Hepatocyte (in vitro differentiated cells): ENCODE measurements at regions not wholly inside any gene's neighbourhood (a gene's known extent, or its start where the extent isn't known, plus 50 kb on each side); places are given as distances from the start of the nearest gene placed in this dataset.

Experiments used
- EZH2 ChIP-seq: fragments of 200-600 bp; sonication (generic); IDR thresholded peaks from 2 replicates; pipeline ENCODE4 v1.6.1; 2016; ENCODE audit warnings: antibody characterized with exemption, mild to moderate bottlenecking, borderline replicate concordance
- EZH2phosphoT487 ChIP-seq: fragments of 200-600 bp; sonication (generic); IDR thresholded peaks from one replicate; pipeline ENCODE4 v1.6.1; 2018; ENCODE audit warnings: antibody characterized with exemption, mild to moderate bottlenecking, low read depth, moderate library complexity; ENCODE audit not compliant: unreplicated experiment, severe bottlenecking
- TF ChIP-seq, protein P1 (sequence below): fragments of 200-600 bp; sonication (generic); IDR thresholded peaks from 2 replicates; pipeline ENCODE4 v1.5.1; 2016; ENCODE audit warnings: antibody characterized with exemption, mild to moderate bottlenecking; ENCODE audit not compliant: poor library complexity

DNA sequence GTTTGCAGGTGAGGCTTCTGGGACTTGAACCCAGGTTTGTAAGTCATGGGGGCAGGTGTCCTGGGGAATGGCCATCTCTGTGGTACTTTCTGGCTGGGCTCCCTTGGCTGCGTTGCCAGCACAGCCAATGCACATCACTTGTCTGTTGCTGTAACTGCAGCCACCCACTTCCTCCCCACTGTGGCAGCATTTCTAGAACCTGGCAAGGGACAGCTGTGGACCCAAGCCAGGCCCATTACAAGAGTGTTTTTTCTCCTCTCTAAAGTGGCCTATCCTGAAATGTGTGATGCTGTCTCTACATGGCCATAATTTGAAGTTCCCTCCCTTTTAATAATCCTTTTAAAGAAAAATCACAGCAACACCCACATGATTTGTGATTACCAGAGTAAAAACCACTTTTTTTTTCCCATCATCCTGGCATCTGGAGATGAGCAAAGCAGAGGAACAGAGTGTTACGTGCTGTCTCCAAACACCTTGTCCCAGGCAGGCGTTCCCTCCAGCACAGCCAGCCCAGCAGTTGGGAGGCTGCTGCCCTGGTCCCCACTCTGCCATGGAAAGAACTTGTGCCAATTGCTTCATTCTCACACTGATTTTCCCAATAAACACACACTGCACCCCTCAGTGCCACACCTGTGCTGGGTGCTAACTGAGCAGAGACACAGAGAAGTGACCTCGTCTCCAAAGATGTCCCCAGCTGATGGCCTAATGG is 360.6 kb upstream of the USP24 start:
- TF ChIP-seq, protein P1, sequence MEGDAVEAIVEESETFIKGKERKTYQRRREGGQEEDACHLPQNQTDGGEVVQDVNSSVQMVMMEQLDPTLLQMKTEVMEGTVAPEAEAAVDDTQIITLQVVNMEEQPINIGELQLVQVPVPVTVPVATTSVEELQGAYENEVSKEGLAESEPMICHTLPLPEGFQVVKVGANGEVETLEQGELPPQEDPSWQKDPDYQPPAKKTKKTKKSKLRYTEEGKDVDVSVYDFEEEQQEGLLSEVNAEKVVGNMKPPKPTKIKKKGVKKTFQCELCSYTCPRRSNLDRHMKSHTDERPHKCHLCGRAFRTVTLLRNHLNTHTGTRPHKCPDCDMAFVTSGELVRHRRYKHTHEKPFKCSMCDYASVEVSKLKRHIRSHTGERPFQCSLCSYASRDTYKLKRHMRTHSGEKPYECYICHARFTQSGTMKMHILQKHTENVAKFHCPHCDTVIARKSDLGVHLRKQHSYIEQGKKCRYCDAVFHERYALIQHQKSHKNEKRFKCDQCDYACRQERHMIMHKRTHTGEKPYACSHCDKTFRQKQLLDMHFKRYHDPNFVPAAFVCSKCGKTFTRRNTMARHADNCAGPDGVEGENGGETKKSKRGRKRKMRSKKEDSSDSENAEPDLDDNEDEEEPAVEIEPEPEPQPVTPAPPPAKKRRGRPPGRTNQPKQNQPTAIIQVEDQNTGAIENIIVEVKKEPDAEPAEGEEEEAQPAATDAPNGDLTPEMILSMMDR: no peak
- TF ChIP-seq EZH2phosphoT487: no peak
- TF ChIP-seq EZH2: no peak
